Activated CD8-positive, alpha-beta memory T cell treated with anti-CD3 and anti-CD28 coated beads, Interleukin-2, amount 10 ng/mL, durations not matched to agents 7 days and 5 days (primary cell): ENCODE measurements at regions not wholly inside any gene's neighbourhood (a gene's known extent, or its start where the extent isn't known, plus 50 kb on each side); places are given as distances from the start of the nearest gene placed in this dataset.
"Not testable (repeated sequence)": the region's sequence is repeated elsewhere in the genome, so short reads cannot be mapped to it uniquely, and the experiment has no call there.

ENCODE experiments used
- ATAC-seq: fragments of 150-1000 bp; cut with Tn5 transposase; one replicate; pipeline ENCODE4 v1.10.0; 2021; ENCODE audit warnings: moderate library complexity
- CTCF ChIA-PET: fragments of 350-600 bp; sonication (Branson Sonifier 250); formaldehyde crosslinking; loops from one replicate; lab custom pipeline; 2021; ENCODE audit warnings: antibody characterized with exemption; lab: Charles Lee
- DNase-seq: peaks from one replicate; pipeline ENCODE4 v3.0.0-alpha.2; 2020
- H3K27ac Mint-ChIP-seq: one replicate; pipeline ENCODE4 v1.8.0; 2021; ENCODE audit warnings: mild to moderate bottlenecking, mixed read lengths
- H3K27me3 Mint-ChIP-seq: one replicate; pipeline ENCODE4 v1.8.0; 2021; ENCODE audit warnings: mixed read lengths
- H3K36me3 Mint-ChIP-seq: one replicate; pipeline ENCODE4 v1.8.0; 2021; ENCODE audit warnings: mild to moderate bottlenecking, mixed read lengths
- H3K4me1 Mint-ChIP-seq: one replicate; pipeline ENCODE4 v1.8.0; 2021; ENCODE audit warnings: mixed read lengths
- H3K4me3 Mint-ChIP-seq: one replicate; pipeline ENCODE4 v1.8.0; 2021; ENCODE audit warnings: mild to moderate bottlenecking, moderate library complexity, mixed read lengths
- H3K9me3 Mint-ChIP-seq: one replicate; pipeline ENCODE4 v1.8.0; 2022; ENCODE audit warnings: low read depth, mixed read lengths

DNA sequence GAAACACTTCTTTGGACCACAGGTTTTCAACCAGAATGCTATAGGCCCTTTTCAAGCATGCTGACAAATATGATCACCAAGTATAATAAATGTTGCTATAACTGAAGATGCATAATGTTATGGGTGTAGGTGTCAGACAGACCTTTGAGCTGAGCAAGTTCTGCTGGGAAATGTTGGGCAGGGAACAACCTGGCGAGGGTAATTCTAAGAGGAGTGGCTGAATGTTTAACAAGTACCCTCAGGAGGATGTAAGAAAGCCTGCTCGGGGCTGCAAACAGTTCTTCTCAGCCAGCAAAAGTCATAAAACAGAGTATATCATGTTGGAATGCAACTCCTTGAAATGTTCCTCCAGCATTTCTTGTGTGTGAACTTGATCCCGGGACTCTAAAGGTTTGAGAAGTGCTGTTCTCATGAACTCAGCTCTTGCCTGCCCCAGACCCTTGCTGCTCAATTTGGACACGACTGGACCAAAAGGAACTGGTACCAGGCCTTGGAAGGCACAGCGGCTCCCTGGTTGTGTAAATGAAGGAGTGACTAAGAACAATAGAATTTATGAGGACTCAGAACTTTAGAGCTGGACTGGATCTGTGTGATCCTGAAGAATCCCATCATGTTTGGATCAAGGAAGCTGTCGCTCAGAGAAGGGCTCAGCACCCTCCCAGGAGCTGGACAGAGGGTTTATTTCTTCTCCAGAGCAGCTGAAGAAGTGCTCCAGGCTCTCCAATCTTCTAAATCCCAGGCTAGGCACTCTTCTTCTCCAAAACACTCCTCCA is 143.2 kb upstream of the ANK3 start:
- Mint-ChIP-seq H3K4me1 (peaks cover 4% of the 10 kb centered on the region), H3K27ac (no peak overlapping the region), H3K9me3 (no peaks in the 10 kb centered on the region), H3K27me3 (no peaks in the 10 kb centered on the region), H3K36me3 (no peaks in the 10 kb centered on the region), H3K4me3 (no peak overlapping the region)
- DNase-seq (no peak), ATAC-seq (no peak)
- CTCF ChIA-PET, result no interaction called here

DNA sequence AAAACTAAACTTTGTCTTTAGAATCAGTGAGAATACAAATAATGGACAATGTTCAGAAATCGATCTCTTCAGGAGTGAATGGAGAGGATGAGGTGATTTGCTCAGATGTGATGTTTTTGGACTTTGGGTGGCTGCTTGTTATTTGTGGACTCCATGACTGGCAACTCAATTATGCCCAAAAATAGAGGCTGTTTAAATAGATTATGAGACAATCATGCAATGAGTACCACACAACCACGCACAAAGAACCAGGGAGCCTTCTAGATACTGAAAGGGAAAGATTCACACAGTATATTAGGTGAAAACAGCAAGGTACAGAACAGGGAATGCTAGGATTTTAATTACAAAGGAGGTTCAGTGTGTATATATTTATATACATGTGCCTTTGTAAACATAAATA is 141.3 kb upstream of the ANK3 start:
- ATAC-seq (no peak), DNase-seq (no peak)
- H3K4me3 Mint-ChIP-seq, result no peak overlapping the region
- H3K36me3 Mint-ChIP-seq, result no peaks in the 10 kb centered on the region
- peaks cover 1% of the 10 kb centered on the region for H3K4me1 Mint-ChIP-seq
- no peaks in the 10 kb centered on the region for H3K27me3 Mint-ChIP-seq
- CTCF ChIA-PET, result no interaction called here
- H3K9me3 Mint-ChIP-seq, result no peaks in the 10 kb centered on the region
- no peak overlapping the region for H3K27ac Mint-ChIP-seq

DNA sequence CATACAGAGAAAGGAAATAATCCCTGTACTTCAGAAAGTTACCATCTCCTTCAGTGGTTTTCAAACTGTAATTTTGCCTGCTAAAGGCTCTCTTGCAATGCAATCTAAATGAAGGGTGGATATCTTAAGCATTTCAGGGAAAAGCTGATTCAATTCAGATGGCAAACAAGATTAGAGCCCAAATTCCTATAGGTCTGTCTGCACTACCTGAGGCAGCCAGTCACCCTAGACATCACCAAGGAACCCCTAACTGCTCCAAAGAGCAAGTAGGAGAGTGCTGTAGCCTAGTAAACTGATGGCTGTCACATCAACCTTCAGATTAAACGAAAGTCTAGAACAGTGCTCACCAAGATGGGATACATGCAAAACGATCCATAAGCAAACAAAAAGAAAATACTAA is 138.0 kb upstream of the ANK3 start:
- Mint-ChIP-seq H3K9me3 (no peaks in the 10 kb centered on the region), H3K27ac (no peak overlapping the region), H3K4me3 (no peak overlapping the region), H3K27me3 (no peaks in the 10 kb centered on the region), H3K4me1 (no peaks in the 10 kb centered on the region), H3K36me3 (peaks cover 2% of the 10 kb centered on the region)
- ATAC-seq (no peak), DNase-seq (no peak)
- CTCF ChIA-PET, result no interaction called here

DNA sequence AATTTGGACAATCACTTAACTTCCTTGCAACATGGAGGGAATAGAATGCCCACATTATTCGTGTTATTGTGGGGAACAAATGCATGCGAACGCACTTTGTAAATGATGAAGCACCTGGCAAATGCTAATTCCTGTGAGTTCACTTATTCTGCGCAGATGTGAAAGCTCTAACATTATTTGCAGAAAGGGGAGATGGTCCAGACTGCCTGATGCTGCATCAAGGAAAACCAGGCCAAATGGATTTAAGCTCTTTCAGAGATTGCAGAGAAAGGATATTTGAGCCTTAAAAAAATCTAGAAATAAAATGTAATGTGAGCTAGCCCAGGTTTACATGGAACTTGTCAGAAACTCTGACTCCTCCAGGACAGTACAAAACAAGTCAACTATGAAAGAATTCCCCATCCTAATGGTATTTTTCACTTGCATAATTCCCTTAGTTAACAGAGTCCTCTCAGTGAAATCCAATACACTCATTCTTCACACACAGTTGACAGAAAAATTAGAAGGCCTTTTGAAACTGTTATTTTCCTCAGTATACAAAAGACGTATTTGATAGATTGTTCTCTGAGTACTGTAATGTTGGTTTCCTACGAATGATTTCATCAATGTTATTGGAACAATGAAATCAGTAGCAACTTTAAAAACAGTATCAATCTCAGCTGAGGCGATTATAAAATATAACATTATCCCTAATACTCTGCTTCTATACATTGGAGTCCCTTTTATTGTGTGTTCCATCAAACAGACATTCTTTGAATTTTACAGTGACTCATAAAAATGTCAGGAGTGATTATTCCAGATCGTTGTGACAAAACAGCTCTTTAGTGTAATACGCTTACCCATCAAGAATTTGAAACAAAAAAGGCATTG is 136.3 kb upstream of the ANK3 start:
- H3K4me1 Mint-ChIP-seq, result no peaks in the 10 kb centered on the region
- no peaks in the 10 kb centered on the region for H3K9me3 Mint-ChIP-seq
- DNase-seq (no peak), ATAC-seq (no peak)
- CTCF ChIA-PET, result interaction anchor here (1.2 kb wide), 1 partner anchor 15 kb away, joined by 3 read pairs; no protein-coding TSS in a partner anchor
- no peaks in the 10 kb centered on the region for H3K27me3 Mint-ChIP-seq
- no peak overlapping the region for H3K27ac Mint-ChIP-seq
- H3K36me3 Mint-ChIP-seq, result peaks cover 2% of the 10 kb centered on the region
- no peak overlapping the region for H3K4me3 Mint-ChIP-seq

DNA sequence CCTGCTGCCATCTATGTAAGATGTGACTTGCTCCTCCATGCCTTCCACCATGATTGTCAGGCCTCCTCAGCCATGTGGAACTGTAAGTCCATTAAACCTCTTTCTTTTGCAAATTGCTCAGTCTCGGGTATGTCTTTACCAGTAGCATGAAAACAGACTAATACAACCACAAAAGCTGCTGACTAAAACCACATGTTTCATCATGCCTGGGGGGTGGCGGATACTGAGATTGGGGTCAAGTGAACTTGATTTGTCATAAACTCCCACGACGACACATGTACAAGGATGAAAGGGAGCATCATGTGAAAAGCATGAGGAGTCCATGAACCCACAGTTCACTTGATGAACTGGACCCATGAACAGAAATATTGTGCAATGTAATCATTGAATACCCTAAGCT is 134.9 kb upstream of the ANK3 start:
- Mint-ChIP-seq H3K36me3 (peaks cover 2% of the 10 kb centered on the region), H3K4me3 (no peak overlapping the region), H3K9me3 (no peaks in the 10 kb centered on the region), H3K4me1 (no peaks in the 10 kb centered on the region), H3K27ac (no peak overlapping the region), H3K27me3 (no peaks in the 10 kb centered on the region)
- DNase-seq (no peak), ATAC-seq (no peak)
- CTCF ChIA-PET, result no interaction called here

DNA sequence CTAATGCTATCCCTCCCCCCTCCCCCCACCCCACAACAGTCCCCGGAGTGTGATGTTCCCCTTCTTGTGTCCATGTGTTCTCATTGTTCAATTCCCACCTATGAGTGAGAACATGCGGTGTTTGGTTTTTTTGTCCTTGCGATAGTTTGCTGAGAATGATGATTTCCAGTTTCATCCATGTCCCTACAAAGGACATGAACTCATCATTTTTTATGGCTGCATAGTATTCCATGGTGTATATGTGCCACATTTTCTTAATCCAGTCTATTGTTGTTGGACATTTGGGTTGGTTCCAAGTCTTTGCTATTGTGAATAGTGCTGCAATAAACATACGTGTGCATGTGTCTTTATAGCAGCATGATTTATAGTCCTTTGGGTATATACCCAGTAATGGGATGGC is 133.7 kb upstream of the ANK3 start:
- H3K27ac Mint-ChIP-seq, H3K27me3 Mint-ChIP-seq, H3K4me1 Mint-ChIP-seq, H3K4me3 Mint-ChIP-seq, H3K36me3 Mint-ChIP-seq, DNase-seq, ATAC-seq, H3K9me3 Mint-ChIP-seq, CTCF ChIA-PET: not testable (repeated sequence)

DNA sequence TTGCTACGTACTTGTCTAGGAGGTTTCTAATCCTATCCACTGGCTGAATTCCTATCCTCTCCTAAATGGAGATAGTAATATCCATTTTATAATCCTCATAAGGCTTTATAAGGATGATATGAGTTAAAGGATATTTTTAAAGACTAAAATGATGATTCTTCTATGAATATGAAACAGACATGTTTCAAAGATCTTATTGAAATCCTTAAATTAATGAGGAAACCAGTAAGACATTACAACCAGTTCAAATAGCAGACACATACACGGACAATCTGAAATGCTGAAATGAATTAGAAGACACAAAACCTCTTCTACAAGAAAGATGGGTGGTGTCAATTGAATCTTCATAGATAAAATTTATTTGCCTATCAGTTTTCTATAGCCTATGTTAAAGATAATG is 132.9 kb upstream of the ANK3 start:
- no peak overlapping the region for H3K4me3 Mint-ChIP-seq
- CTCF ChIA-PET, result no interaction called here
- ATAC-seq (no peak), DNase-seq (no peak)
- no peaks in the 10 kb centered on the region for H3K4me1 Mint-ChIP-seq
- H3K27ac Mint-ChIP-seq, result no peak overlapping the region
- H3K36me3 Mint-ChIP-seq, result peaks cover 2% of the 10 kb centered on the region
- H3K27me3 Mint-ChIP-seq, result no peaks in the 10 kb centered on the region
- no peaks in the 10 kb centered on the region for H3K9me3 Mint-ChIP-seq

DNA sequence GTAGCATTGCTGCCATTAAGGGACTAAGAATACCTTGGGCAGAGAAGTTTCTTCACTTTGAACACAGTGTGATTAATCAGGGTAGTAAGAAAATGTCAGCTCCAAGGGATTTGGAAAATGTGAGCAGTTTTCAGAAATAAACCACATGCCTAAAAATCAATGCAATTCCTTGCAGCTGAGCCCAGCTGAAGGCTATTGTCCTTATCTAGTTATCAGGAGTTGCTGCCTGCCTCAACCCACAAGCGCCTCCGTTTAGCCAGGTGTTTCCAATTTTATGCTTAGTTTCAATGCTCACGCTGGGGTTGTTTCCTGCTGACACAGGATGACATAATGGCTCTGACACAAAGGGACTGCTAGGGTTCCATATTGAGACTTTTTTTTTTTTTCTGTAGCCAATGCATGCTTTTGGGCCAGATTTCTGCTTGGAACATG is 132.3 kb upstream of the ANK3 start:
- DNase-seq (no peak), ATAC-seq (no peak)
- H3K36me3 Mint-ChIP-seq, result peaks cover 2% of the 10 kb centered on the region
- no peaks in the 10 kb centered on the region for H3K27me3 Mint-ChIP-seq
- CTCF ChIA-PET, result no interaction called here
- no peak overlapping the region for H3K4me3 Mint-ChIP-seq
- H3K4me1 Mint-ChIP-seq, result no peaks in the 10 kb centered on the region
- H3K9me3 Mint-ChIP-seq, result no peaks in the 10 kb centered on the region
- no peak overlapping the region for H3K27ac Mint-ChIP-seq

DNA sequence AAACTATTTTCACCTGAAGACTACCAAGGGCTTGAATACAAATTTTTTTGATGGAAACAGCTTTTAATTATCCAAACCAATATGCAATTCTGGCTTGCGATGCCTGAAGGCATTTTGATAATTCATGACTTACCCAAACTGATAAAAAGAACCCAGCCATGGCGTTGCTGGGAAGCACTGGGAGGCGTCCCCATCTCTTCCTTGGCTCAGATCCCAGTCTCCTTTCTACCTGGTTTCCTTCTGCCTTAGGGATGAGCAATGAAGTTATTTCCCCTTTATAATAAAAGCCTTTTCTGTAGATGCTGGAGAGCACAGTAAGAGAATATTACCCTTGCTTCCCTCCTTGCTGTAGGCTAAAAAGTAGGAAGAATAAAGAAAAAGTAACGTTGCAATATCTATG is 129.1 kb upstream of the ANK3 start:
- Mint-ChIP-seq H3K27ac (no peak overlapping the region), H3K9me3 (no peaks in the 10 kb centered on the region), H3K36me3 (no peaks in the 10 kb centered on the region), H3K4me3 (no peak overlapping the region), H3K27me3 (no peaks in the 10 kb centered on the region), H3K4me1 (no peaks in the 10 kb centered on the region)
- DNase-seq, result no peak
- CTCF ChIA-PET, result no interaction called here
- no peak for ATAC-seq

DNA sequence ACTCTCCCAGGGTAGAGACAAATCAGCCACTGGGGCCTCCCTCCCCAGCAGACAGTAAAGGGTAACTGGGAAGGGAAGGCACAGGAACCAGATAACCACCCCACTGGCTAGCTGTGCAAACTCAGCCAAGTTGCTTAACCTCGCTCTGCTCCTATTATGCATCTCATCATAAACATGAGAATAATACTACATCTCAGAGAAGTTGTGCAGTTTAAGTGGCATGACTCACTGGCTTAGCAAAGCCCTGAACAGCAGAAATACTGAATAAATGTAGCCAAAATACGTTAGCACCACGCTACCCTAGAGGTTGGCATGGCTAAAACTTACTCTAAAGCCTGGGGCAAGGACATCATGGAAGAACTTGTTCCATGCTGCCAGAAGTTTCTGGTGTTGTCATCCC is 128.1 kb upstream of the ANK3 start:
- Mint-ChIP-seq H3K9me3 (no peaks in the 10 kb centered on the region), H3K4me3 (no peak overlapping the region), H3K27ac (no peak overlapping the region), H3K36me3 (no peaks in the 10 kb centered on the region), H3K27me3 (no peaks in the 10 kb centered on the region), H3K4me1 (no peaks in the 10 kb centered on the region)
- CTCF ChIA-PET, result no interaction called here
- ATAC-seq (no peak), DNase-seq (no peak)

DNA sequence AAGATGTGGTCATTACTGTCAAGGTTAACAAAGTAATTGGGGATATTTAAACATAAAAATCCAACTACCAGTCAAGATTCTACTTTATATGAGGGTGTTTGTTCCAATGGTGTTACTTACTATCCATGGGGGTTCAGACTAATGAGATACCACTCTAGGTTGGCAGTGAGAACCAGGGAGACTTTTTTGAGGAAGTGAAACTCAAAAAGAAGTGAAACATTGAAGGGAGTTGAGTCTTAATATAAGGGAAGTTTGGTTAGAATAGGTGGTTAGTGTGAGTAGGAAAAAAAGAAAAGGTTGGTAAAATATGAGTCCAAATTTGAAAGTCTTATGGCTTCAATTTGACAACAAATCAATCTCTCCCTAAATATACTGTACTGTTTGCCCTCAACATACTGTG is 123.6 kb upstream of the ANK3 start:
- no peak overlapping the region for H3K27ac Mint-ChIP-seq
- H3K4me1 Mint-ChIP-seq, result no peaks in the 10 kb centered on the region
- no peaks in the 10 kb centered on the region for H3K9me3 Mint-ChIP-seq
- no peak for DNase-seq
- H3K27me3 Mint-ChIP-seq, result no peaks in the 10 kb centered on the region
- ATAC-seq, result no peak
- H3K4me3 Mint-ChIP-seq, result no peak overlapping the region
- CTCF ChIA-PET, result no interaction called here
- no peaks in the 10 kb centered on the region for H3K36me3 Mint-ChIP-seq

DNA sequence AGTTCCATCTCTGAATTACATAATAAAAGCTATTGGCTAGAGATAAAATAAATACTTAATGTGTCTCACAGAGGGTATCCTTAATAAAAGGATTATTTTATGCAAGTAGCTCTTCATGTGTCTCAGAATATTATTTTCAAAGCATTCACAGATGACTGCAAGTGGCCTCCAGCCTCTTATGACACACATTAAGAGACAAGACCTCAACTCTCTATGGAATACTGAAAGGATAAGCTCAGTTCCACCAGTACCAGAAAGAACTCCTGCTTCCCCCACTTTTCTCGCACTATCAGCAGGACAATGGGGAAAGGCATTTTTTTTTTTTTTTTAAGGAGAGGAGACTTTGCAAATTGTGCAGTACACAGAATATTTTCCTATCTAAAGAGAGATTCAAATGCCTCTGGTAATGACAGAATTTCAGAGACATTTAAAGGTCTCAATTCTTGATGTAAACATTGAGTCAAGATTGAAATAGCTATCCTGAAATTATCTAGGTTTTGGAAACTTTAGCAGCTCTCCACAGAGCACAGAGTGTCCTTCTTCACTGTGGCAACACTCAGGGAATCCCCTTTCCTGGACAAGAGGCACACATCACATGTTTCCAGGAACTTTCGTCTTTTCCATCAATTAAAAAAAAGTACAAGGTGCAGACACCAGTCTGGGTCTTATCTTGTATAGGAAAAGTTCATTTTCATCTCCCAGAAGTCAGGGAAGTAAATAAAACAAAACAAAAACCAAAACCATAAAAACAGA is 122.0 kb upstream of the ANK3 start:
- no peak overlapping the region for H3K27ac Mint-ChIP-seq
- H3K4me3 Mint-ChIP-seq, result no peak overlapping the region
- H3K4me1 Mint-ChIP-seq, result no peaks in the 10 kb centered on the region
- no peaks in the 10 kb centered on the region for H3K36me3 Mint-ChIP-seq
- no peaks in the 10 kb centered on the region for H3K27me3 Mint-ChIP-seq
- CTCF ChIA-PET, result no interaction called here
- ATAC-seq (no peak), DNase-seq (no peak)
- H3K9me3 Mint-ChIP-seq, result no peaks in the 10 kb centered on the region

DNA sequence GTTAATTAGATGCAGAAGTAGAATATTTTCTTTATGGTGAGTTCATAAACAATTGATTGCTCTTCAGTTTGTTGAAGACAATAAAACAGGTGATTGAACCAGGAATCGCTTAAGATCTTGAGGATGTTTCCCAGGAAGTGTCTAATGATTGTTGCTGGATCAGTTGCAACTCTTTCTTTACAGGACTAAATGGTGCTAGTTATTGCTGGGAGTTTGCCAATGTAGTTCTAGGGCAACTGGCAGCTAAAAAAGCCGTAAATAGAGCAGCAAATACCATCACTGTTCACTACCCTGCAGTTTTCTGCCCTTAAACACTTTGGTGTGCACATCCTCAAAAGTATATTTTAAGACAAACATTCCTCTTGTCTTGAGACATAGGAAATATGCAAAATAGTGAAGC is 119.2 kb upstream of the ANK3 start:
- Mint-ChIP-seq H3K36me3 (no peaks in the 10 kb centered on the region), H3K4me3 (no peak overlapping the region), H3K9me3 (no peaks in the 10 kb centered on the region), H3K4me1 (no peaks in the 10 kb centered on the region), H3K27me3 (peaks cover 2% of the 10 kb centered on the region), H3K27ac (no peak overlapping the region)
- DNase-seq (no peak), ATAC-seq (no peak)
- CTCF ChIA-PET, result no interaction called here
